DOHH2 (cell line): ENCODE measurements at regions not wholly inside any gene's neighbourhood (a gene's known extent, or its start where the extent isn't known, plus 50 kb on each side); places are given as distances from the start of the nearest gene placed in this dataset.

ENCODE experiments used
- H3F3A ChIP-seq: fragments of 200-600 bp; sonication (generic), shearing (Covaris generic); 2 replicates; pipeline ENCODE4 v1.6.0; 2016; ENCODE audit warnings: antibody characterized with exemption, mild to moderate bottlenecking; ENCODE audit not compliant: control insufficient read depth, insufficient read depth
- H3K27ac ChIP-seq: fragments of 200-600 bp; sonication (generic); 2 replicates; pipeline ENCODE4 v1.5.1; 2014; ENCODE audit warnings: low read depth, mild to moderate bottlenecking, low read length, moderate library complexity
- H3K27me3 ChIP-seq: fragments of 200-600 bp; sonication (generic); 2 replicates; pipeline ENCODE4 v1.6.1; 2014; ENCODE audit warnings: mild to moderate bottlenecking, low read length, mixed read lengths; ENCODE audit not compliant: control insufficient read depth
- H3K36me3 ChIP-seq: fragments of 200-600 bp; sonication (generic); 2 replicates; pipeline ENCODE4 v1.6.1; 2014; ENCODE audit warnings: mild to moderate bottlenecking, low read length, moderate library complexity, mixed read lengths; ENCODE audit not compliant: control insufficient read depth
- H3K4me1 ChIP-seq: fragments of 200-600 bp; sonication (generic); 2 replicates; pipeline ENCODE4 v1.6.1; 2014; ENCODE audit warnings: mild to moderate bottlenecking, low read length, mixed read lengths; ENCODE audit not compliant: control insufficient read depth
- H3K4me2 ChIP-seq: fragments of 200-600 bp; sonication (generic); 2 replicates; pipeline ENCODE4 v1.6.0; 2014; ENCODE audit warnings: mild to moderate bottlenecking, low read length, moderate library complexity
- H3K4me3 ChIP-seq: fragments of 200-600 bp; sonication (generic); 2 replicates; pipeline ENCODE4 v1.5.1; 2014; ENCODE audit warnings: mild to moderate bottlenecking, low read length, mixed read lengths
- H3K79me2 ChIP-seq: fragments of 200-600 bp; sonication (generic); 2 replicates; pipeline ENCODE4 v1.6.1; 2014; ENCODE audit warnings: mild to moderate bottlenecking, low read length, mixed read lengths; ENCODE audit not compliant: control insufficient read depth
- H3K9me2 ChIP-seq: fragments of 200-600 bp; sonication (generic); replicated peaks from 2 replicates; pipeline ENCODE4 v1.6.1; 2014; ENCODE audit warnings: mild to moderate bottlenecking, low read length, mixed read lengths; ENCODE audit not compliant: control insufficient read depth
- H3K9me3 ChIP-seq: fragments of 200-600 bp; sonication (generic); 2 replicates; pipeline ENCODE4 v1.6.1; 2014; ENCODE audit warnings: antibody characterized with exemption, low read length, mixed read lengths; ENCODE audit not compliant: control insufficient read depth, insufficient read depth
- H4K20me1 ChIP-seq: fragments of 200-600 bp; sonication (generic); 2 replicates; pipeline ENCODE4 v1.6.0; 2014; ENCODE audit warnings: low read depth, mild to moderate bottlenecking, antibody characterized with exemption, low read length, moderate library complexity; ENCODE audit not compliant: control insufficient read depth, insufficient read depth
- CTCF ChIP-seq: fragments of 200-600 bp; sonication (generic); IDR thresholded peaks from one replicate; pipeline ENCODE4 v1.5.1; 2014; ENCODE audit warnings: antibody characterized with exemption, mild to moderate bottlenecking, low read depth, low read length; ENCODE audit not compliant: poor library complexity, severe bottlenecking
- EZH2phosphoT487 ChIP-seq: fragments of 200-600 bp; sonication (generic); IDR thresholded peaks from 2 replicates; pipeline ENCODE4 v1.6.1; 2017; ENCODE audit warnings: borderline replicate concordance, mild to moderate bottlenecking, antibody characterized with exemption, low read length, moderate library complexity, mixed read lengths

- Histone ChIP-seq H3K79me2 (no peaks in the 10 kb centered on the region), H3K27me3 (peaks cover 8% of the 10 kb centered on the region; the same call in 1 of the 2 replicates), H3F3A (no peaks in the 10 kb centered on the region), H3K9me2 (no peaks in the 10 kb centered on the region), H3K9me3 (no peaks in the 10 kb centered on the region), H3K27ac (no peak overlapping the region), H3K4me3 (no peak overlapping the region), H3K36me3 (no peaks in the 10 kb centered on the region), H3K4me1 (no peaks in the 10 kb centered on the region), H3K4me2 (no peak overlapping the region), H4K20me1 (no peaks in the 10 kb centered on the region)
- TF ChIP-seq EZH2phosphoT487 (no peak), CTCF (no peak)
Measured at GRCh38 chr15:31517711-31518110, 191.1 kb downstream of the KLF13 start.

- H3K4me3 ChIP-seq = no peak overlapping the region
- no peaks in the 10 kb centered on the region for H3K9me3 ChIP-seq
- no peak overlapping the region for H3K27ac ChIP-seq
- H3K4me2 ChIP-seq = no peak overlapping the region
- no peaks in the 10 kb centered on the region for H3F3A ChIP-seq
- H3K36me3 ChIP-seq = no peaks in the 10 kb centered on the region
- no peaks in the 10 kb centered on the region for H3K9me2 ChIP-seq
- no peaks in the 10 kb centered on the region for H4K20me1 ChIP-seq
- peaks cover 5% of the 10 kb centered on the region; the same call in 1 of the 2 replicates for H3K27me3 ChIP-seq
- TF ChIP-seq EZH2phosphoT487 = no peak
- TF ChIP-seq CTCF = no peak
- H3K79me2 ChIP-seq = no peaks in the 10 kb centered on the region
- H3K4me1 ChIP-seq = no peaks in the 10 kb centered on the region
Measured at GRCh38 chr15:31522028-31522427, 195.4 kb downstream of the KLF13 start.

GRCh38 chr15:31523027-31523654 lies 196.5 kb downstream of the KLF13 start:
- TF ChIP-seq CTCF (no peak), EZH2phosphoT487 (no peak)
- no peaks in the 10 kb centered on the region for H3K36me3 ChIP-seq
- no peaks in the 10 kb centered on the region for H3F3A ChIP-seq
- H3K4me3 ChIP-seq = no peak overlapping the region
- no peaks in the 10 kb centered on the region for H3K4me1 ChIP-seq
- H3K9me2 ChIP-seq = no peaks in the 10 kb centered on the region
- H3K27ac ChIP-seq = no peak overlapping the region
- no peaks in the 10 kb centered on the region for H3K9me3 ChIP-seq
- no peaks in the 10 kb centered on the region for H3K79me2 ChIP-seq
- peaks cover 5% of the 10 kb centered on the region; the same call in 1 of the 2 replicates for H3K27me3 ChIP-seq
- H4K20me1 ChIP-seq = no peaks in the 10 kb centered on the region
- H3K4me2 ChIP-seq = no peak overlapping the region
